Endodermal cell (in vitro differentiated cells): ENCODE measurements at regions not wholly inside any gene's neighbourhood (a gene's known extent, or its start where the extent isn't known, plus 50 kb on each side); places are given as distances from the start of the nearest gene placed in this dataset.

Source experiments
- DNase-seq: peaks from one replicate; pipeline ENCODE4 v3.0.0-alpha.2; 2017
- H3K27ac ChIP-seq: 2 replicates; pipeline ENCODE4 v1.5.1; 2013; ENCODE audit warnings: mild to moderate bottlenecking, low read depth, low read length, moderate library complexity
- H3K27me3 ChIP-seq: 2 replicates; pipeline ENCODE4 v1.6.1; 2013; ENCODE audit warnings: mild to moderate bottlenecking, low read length, moderate library complexity; ENCODE audit not compliant: insufficient read depth, control insufficient read depth, poor library complexity, severe bottlenecking
- H3K36me3 ChIP-seq: 2 replicates; pipeline ENCODE4 v1.7.0; 2013; ENCODE audit warnings: mild to moderate bottlenecking, low read length, moderate library complexity; ENCODE audit not compliant: control insufficient read depth, insufficient read depth
- H3K4me1 ChIP-seq: one replicate; pipeline ENCODE4 v1.7.0; 2013; ENCODE audit warnings: low read length; ENCODE audit not compliant: control insufficient read depth, insufficient read depth
- H3K4me3 ChIP-seq: 2 replicates; pipeline ENCODE4 v1.5.1; 2013; ENCODE audit warnings: mild to moderate bottlenecking, low read length, moderate library complexity
- H3K9ac ChIP-seq: 2 replicates; pipeline ENCODE4 v1.6.1; 2013; ENCODE audit warnings: mild to moderate bottlenecking, low read length, moderate library complexity; ENCODE audit not compliant: poor library complexity, severe bottlenecking; ENCODE audit errors: extremely low read depth
- H3K9me3 ChIP-seq: 2 replicates; pipeline ENCODE4 v1.6.1; 2013; ENCODE audit warnings: mild to moderate bottlenecking, low read length, moderate library complexity; ENCODE audit not compliant: control insufficient read depth
- H3K27ac Mint-ChIP-seq: 2 replicates; pipeline ENCODE4 v1.8.0; 2020; ENCODE audit warnings: mixed read lengths
- H3K27me3 Mint-ChIP-seq: 2 replicates; pipeline ENCODE4 v1.8.0; 2021; ENCODE audit warnings: mild to moderate bottlenecking, mixed read lengths; ENCODE audit not compliant: insufficient read depth
- H3K36me3 Mint-ChIP-seq: 2 replicates; pipeline ENCODE4 v1.8.0; 2020; ENCODE audit warnings: low read depth, mixed read lengths
- H3K4me1 Mint-ChIP-seq: 2 replicates; pipeline ENCODE4 v1.8.0; 2020; ENCODE audit warnings: mixed read lengths
- H3K4me3 Mint-ChIP-seq: 2 replicates; pipeline ENCODE4 v1.8.0; 2020; ENCODE audit warnings: mild to moderate bottlenecking, moderate library complexity, mixed read lengths
- H3K9me3 Mint-ChIP-seq: 2 replicates; pipeline ENCODE4 v1.8.0; 2020; ENCODE audit warnings: mild to moderate bottlenecking, mixed read lengths
- CTCF ChIP-seq: fragments of 200-600 bp; sonication (generic); conservative IDR thresholded peaks from 2 replicates; pipeline ENCODE4 v1.5.0; 2021; ENCODE audit warnings: antibody characterized with exemption, mild to moderate bottlenecking
- WGBS, 2 experiments: methylation state at CpG; one replicate each; pipeline versions ENCODE4 v1.1.5 to v1.1.7; 2013; ENCODE audit warnings: missing lambda C conversion rate in 2 of 2, mixed read lengths in 1 of 2; ENCODE audit not compliant: insufficient coverage in 1 of 2, insufficient read length in 1 of 2; 5-methylcytosine and 5-hydroxymethylcytosine counted together

- Mint-ChIP-seq H3K27ac (no peak overlapping the region), H3K36me3 (no peaks in the 10 kb centered on the region), H3K4me3 (no peak overlapping the region), H3K9me3 (no peaks in the 10 kb centered on the region), H3K4me1 (peaks cover 48% of the 10 kb centered on the region), H3K27me3 (no peaks in the 10 kb centered on the region)
- H3K27me3 ChIP-seq, result no peaks in the 10 kb centered on the region
- no peak overlapping the region for H3K4me3 ChIP-seq
- WGBS, 2 experiments, result 90% methylated on average over 1 of the region's 1 CpG; no CpG with 5 or more reads in 1 of the 2 experiments
- DNase-seq, result no peak
- H3K9ac ChIP-seq, result no peak overlapping the region
- H3K27ac ChIP-seq, result no peak overlapping the region
- H3K4me1 ChIP-seq, result peaks cover 15% of the 10 kb centered on the region
- TF ChIP-seq CTCF, result no peak
- no peaks in the 10 kb centered on the region for H3K36me3 ChIP-seq
- no peaks in the 10 kb centered on the region for H3K9me3 ChIP-seq
Observed at GRCh38 chr5:74072646-74073045, 446.6 kb downstream of the ARHGEF28 start.

GRCh38 chr5:74070766-74071165 is 444.8 kb downstream of the ARHGEF28 start:
- Mint-ChIP-seq H3K27ac (no peak overlapping the region), H3K36me3 (no peaks in the 10 kb centered on the region), H3K9me3 (no peaks in the 10 kb centered on the region), H3K4me3 (no peak overlapping the region), H3K27me3 (no peaks in the 10 kb centered on the region), H3K4me1 (peaks cover 32% of the 10 kb centered on the region)
- no peak overlapping the region for H3K4me3 ChIP-seq
- H3K36me3 ChIP-seq, result no peaks in the 10 kb centered on the region
- peaks cover 12% of the 10 kb centered on the region for H3K4me1 ChIP-seq
- WGBS, 2 experiments, result 98 to 100% methylated on average over 2 to 3 of the region's 3 CpGs
- TF ChIP-seq CTCF, result no peak
- no peak for DNase-seq
- no peak overlapping the region for H3K27ac ChIP-seq
- no peaks in the 10 kb centered on the region for H3K9me3 ChIP-seq
- no peak overlapping the region for H3K9ac ChIP-seq
- no peaks in the 10 kb centered on the region for H3K27me3 ChIP-seq

GRCh38 chr5:74069741-74070140 is 443.7 kb downstream of the ARHGEF28 start:
- no peak for TF ChIP-seq CTCF
- H3K27me3 ChIP-seq, result no peaks in the 10 kb centered on the region
- no peaks in the 10 kb centered on the region for H3K9me3 ChIP-seq
- no peak overlapping the region for H3K4me3 ChIP-seq
- Mint-ChIP-seq H3K27ac (no peak overlapping the region), H3K36me3 (no peaks in the 10 kb centered on the region), H3K4me1 (peaks cover 24% of the 10 kb centered on the region), H3K4me3 (no peak overlapping the region), H3K27me3 (no peaks in the 10 kb centered on the region), H3K9me3 (no peaks in the 10 kb centered on the region)
- H3K36me3 ChIP-seq, result no peaks in the 10 kb centered on the region
- peaks cover 6% of the 10 kb centered on the region for H3K4me1 ChIP-seq
- H3K27ac ChIP-seq, result no peak overlapping the region
- H3K9ac ChIP-seq, result no peak overlapping the region
- WGBS, 2 experiments, result 93 to 100% methylated on average over 3 to 4 of the region's 4 CpGs
- no peak for DNase-seq
